ENCODE measurements at regions not wholly inside any gene's neighbourhood (a gene's known extent, or its start where the extent isn't known, plus 50 kb on each side); places are given as distances from the start of the nearest gene placed in this dataset.
"Not testable (repeated sequence)": the region's sequence is repeated elsewhere in the genome, so short reads cannot be mapped to it uniquely, and the experiment has no call there.

- no peaks in the 10 kb centered on the region for H3K9me3 ChIP-seq
- H3K4me2 ChIP-seq, result no peak overlapping the region
- H3K27ac ChIP-seq, result no peak overlapping the region
- H3K9ac ChIP-seq, result no peak overlapping the region
- H3K4me1 ChIP-seq, result no peaks in the 10 kb centered on the region
- H3K36me3 ChIP-seq, result no peaks in the 10 kb centered on the region
- no peaks in the 10 kb centered on the region for H4K20me1 ChIP-seq
- H3K4me3 ChIP-seq, result no peak overlapping the region
- TF ChIP-seq Cebpa-rat (IDR thresholded peaks at IDR 0.05), result no peak
- H3K27me3 ChIP-seq, result no peaks in the 10 kb centered on the region
Observed at GRCh38 chr11:39777035-39777434, 1682.4 kb downstream of the LRRC4C start.

GRCh38 chr11:39772525-39773137, 1686.8 kb downstream of the LRRC4C start:
- Histone ChIP-seq H3K4me3 (no peak overlapping the region), H3K36me3 (no peaks in the 10 kb centered on the region), H3K27ac (no peak overlapping the region), H3K4me1 (no peaks in the 10 kb centered on the region), H3K27me3 (no peaks in the 10 kb centered on the region), H4K20me1 (no peaks in the 10 kb centered on the region), H3K9me3 (no peaks in the 10 kb centered on the region), H3K9ac (no peak overlapping the region), H3K4me2 (no peak overlapping the region)
- no peak for TF ChIP-seq Cebpa-rat (IDR thresholded peaks at IDR 0.05)

- H3K27ac ChIP-seq, result no peak overlapping the region
- no peaks in the 10 kb centered on the region for H4K20me1 ChIP-seq
- H3K36me3 ChIP-seq, result no peaks in the 10 kb centered on the region
- no peaks in the 10 kb centered on the region for H3K27me3 ChIP-seq
- H3K9ac ChIP-seq, result no peak overlapping the region
- no peaks in the 10 kb centered on the region for H3K4me1 ChIP-seq
- H3K4me3 ChIP-seq, result no peak overlapping the region
- no peak overlapping the region for H3K4me2 ChIP-seq
- TF ChIP-seq Cebpa-rat (IDR thresholded peaks at IDR 0.05), result no peak
- H3K9me3 ChIP-seq, result no peaks in the 10 kb centered on the region
Observed at GRCh38 chr11:39768214-39768613, 1691.2 kb downstream of the LRRC4C start.

- no peaks in the 10 kb centered on the region for H3K9me3 ChIP-seq
- H3K4me1 ChIP-seq, result no peaks in the 10 kb centered on the region
- no peak overlapping the region for H3K27ac ChIP-seq
- no peaks in the 10 kb centered on the region for H3K27me3 ChIP-seq
- H3K36me3 ChIP-seq, result no peaks in the 10 kb centered on the region
- TF ChIP-seq Cebpa-rat (IDR thresholded peaks at IDR 0.05), result no peak
- no peak overlapping the region for H3K4me2 ChIP-seq
- H3K9ac ChIP-seq, result no peak overlapping the region
- H4K20me1 ChIP-seq, result no peaks in the 10 kb centered on the region
- H3K4me3 ChIP-seq, result no peak overlapping the region
Observed at GRCh38 chr11:39745401-39745800, 1714.1 kb downstream of the LRRC4C start.

GRCh38 chr11:39741066-39741465, 1718.4 kb downstream of the LRRC4C start:
- H3K4me3 ChIP-seq, result no peak overlapping the region
- no peak for TF ChIP-seq Cebpa-rat (IDR thresholded peaks at IDR 0.05)
- no peaks in the 10 kb centered on the region for H3K9me3 ChIP-seq
- H3K4me1 ChIP-seq, result no peaks in the 10 kb centered on the region
- H3K27me3 ChIP-seq, result no peaks in the 10 kb centered on the region
- H3K9ac ChIP-seq, result no peak overlapping the region
- no peaks in the 10 kb centered on the region for H3K36me3 ChIP-seq
- H4K20me1 ChIP-seq, result no peaks in the 10 kb centered on the region
- H3K4me2 ChIP-seq, result no peak overlapping the region
- no peak overlapping the region for H3K27ac ChIP-seq

GRCh38 chr11:39736351-39736750, 1723.1 kb downstream of the LRRC4C start:
- not testable (repeated sequence) for H3K4me1 ChIP-seq, H3K27me3 ChIP-seq, H3K36me3 ChIP-seq, H4K20me1 ChIP-seq, H3K4me3 ChIP-seq, H3K9me3 ChIP-seq, H3K27ac ChIP-seq, H3K9ac ChIP-seq, H3K4me2 ChIP-seq

- Histone ChIP-seq H3K27ac (no peak overlapping the region), H3K4me3 (no peak overlapping the region), H3K4me2 (no peak overlapping the region), H3K9ac (no peak overlapping the region), H3K4me1 (no peaks in the 10 kb centered on the region), H3K36me3 (no peaks in the 10 kb centered on the region), H4K20me1 (no peaks in the 10 kb centered on the region), H3K9me3 (no peaks in the 10 kb centered on the region), H3K27me3 (no peaks in the 10 kb centered on the region)
- TF ChIP-seq Cebpa-rat (IDR thresholded peaks at IDR 0.05), result no peak
Observed at GRCh38 chr11:39732001-39732400, 1727.5 kb downstream of the LRRC4C start.

- Histone ChIP-seq H4K20me1 (no peaks in the 10 kb centered on the region), H3K9me3 (no peaks in the 10 kb centered on the region), H3K27me3 (no peaks in the 10 kb centered on the region), H3K36me3 (no peaks in the 10 kb centered on the region), H3K4me3 (no peak overlapping the region), H3K4me1 (no peaks in the 10 kb centered on the region), H3K9ac (no peak overlapping the region), H3K27ac (no peak overlapping the region), H3K4me2 (no peak overlapping the region)
- TF ChIP-seq Cebpa-rat (IDR thresholded peaks at IDR 0.05), result no peak
Observed at GRCh38 chr11:39725081-39725480, 1734.4 kb downstream of the LRRC4C start.

GRCh38 chr11:39724404-39724803, 1735.0 kb downstream of the LRRC4C start:
- no peak overlapping the region for H3K27ac ChIP-seq
- no peak overlapping the region for H3K4me2 ChIP-seq
- no peaks in the 10 kb centered on the region for H3K36me3 ChIP-seq
- no peaks in the 10 kb centered on the region for H3K4me1 ChIP-seq
- no peaks in the 10 kb centered on the region for H3K27me3 ChIP-seq
- no peak overlapping the region for H3K9ac ChIP-seq
- TF ChIP-seq Cebpa-rat (IDR thresholded peaks at IDR 0.05), result no peak
- no peaks in the 10 kb centered on the region for H3K9me3 ChIP-seq
- no peaks in the 10 kb centered on the region for H4K20me1 ChIP-seq
- no peak overlapping the region for H3K4me3 ChIP-seq

- no peak for TF ChIP-seq Cebpa-rat (IDR thresholded peaks at IDR 0.05)
- Histone ChIP-seq H3K4me2 (no peak overlapping the region), H3K4me1 (no peaks in the 10 kb centered on the region), H3K36me3 (no peaks in the 10 kb centered on the region), H3K4me3 (no peak overlapping the region), H3K9me3 (no peaks in the 10 kb centered on the region), H3K27ac (no peak overlapping the region), H4K20me1 (no peaks in the 10 kb centered on the region), H3K9ac (no peak overlapping the region), H3K27me3 (no peaks in the 10 kb centered on the region)
Observed at GRCh38 chr11:39712581-39712980, 1746.9 kb downstream of the LRRC4C start.

GRCh38 chr11:39690856-39691255, 1768.6 kb downstream of the LRRC4C start:
- Histone ChIP-seq H3K9me3 (no peaks in the 10 kb centered on the region), H3K4me3 (no peak overlapping the region), H3K27ac (no peak overlapping the region), H3K4me1 (no peaks in the 10 kb centered on the region), H3K9ac (no peak overlapping the region), H3K4me2 (no peak overlapping the region), H3K27me3 (no peaks in the 10 kb centered on the region), H4K20me1 (no peaks in the 10 kb centered on the region), H3K36me3 (no peaks in the 10 kb centered on the region)
- no peak for TF ChIP-seq Cebpa-rat (IDR thresholded peaks at IDR 0.05)

Data from BLaER1 (cell line).